Coronary artery (tissue), 2 donors: ENCODE measurements at regions not wholly inside any gene's neighbourhood (a gene's known extent, or its start where the extent isn't known, plus 50 kb on each side); places are given as distances from the start of the nearest gene placed in this dataset.
"Not testable (repeated sequence)": the region's sequence is repeated elsewhere in the genome, so short reads cannot be mapped to it uniquely, and the experiment has no call there.

ENCODE experiments used
- DNase-seq: peaks from one replicate; pipeline ENCODE4 v3.0.0-alpha.2; 2017; ENCODE audit warnings: low spot score
- H3K27ac ChIP-seq, 2 donors: fragments of 200-600 bp; sonication (generic); one replicate each; pipeline ENCODE4 v1.5.1; 2016 to 2019
- H3K4me3 ChIP-seq: fragments of 200-600 bp; sonication (generic); 2 replicates; pipeline ENCODE4 v1.5.1; 2016; ENCODE audit warnings: mild to moderate bottlenecking, moderate library complexity
- TF ChIP-seq, protein P1 (sequence below): fragments of 200-600 bp; sonication (generic); IDR thresholded peaks from one replicate; pipeline ENCODE4 v1.5.1; 2019; ENCODE audit warnings: antibody characterized with exemption

DNA sequence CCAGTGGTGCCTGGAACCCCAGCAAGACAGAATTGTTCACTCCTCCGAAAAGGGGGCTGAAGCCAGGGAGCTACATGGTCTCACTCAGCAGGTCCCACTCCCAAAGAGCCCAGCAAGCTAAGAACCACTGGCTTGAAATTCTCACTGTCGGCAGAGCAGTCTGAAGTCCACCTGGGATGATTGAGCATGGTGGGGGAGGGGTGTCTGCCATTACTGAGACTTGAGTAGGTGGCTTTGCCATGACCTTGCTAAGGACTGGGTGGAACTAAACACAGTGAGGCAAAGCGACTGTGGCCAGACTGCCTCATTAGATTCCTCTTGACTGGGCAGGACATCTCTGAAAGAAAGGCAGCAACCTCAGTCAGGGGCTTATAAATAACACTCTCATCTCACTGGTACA is 122.6 kb upstream of the ZC4H2 start:
- no peak overlapping the region for H3K4me3 ChIP-seq
- TF ChIP-seq, protein P1, sequence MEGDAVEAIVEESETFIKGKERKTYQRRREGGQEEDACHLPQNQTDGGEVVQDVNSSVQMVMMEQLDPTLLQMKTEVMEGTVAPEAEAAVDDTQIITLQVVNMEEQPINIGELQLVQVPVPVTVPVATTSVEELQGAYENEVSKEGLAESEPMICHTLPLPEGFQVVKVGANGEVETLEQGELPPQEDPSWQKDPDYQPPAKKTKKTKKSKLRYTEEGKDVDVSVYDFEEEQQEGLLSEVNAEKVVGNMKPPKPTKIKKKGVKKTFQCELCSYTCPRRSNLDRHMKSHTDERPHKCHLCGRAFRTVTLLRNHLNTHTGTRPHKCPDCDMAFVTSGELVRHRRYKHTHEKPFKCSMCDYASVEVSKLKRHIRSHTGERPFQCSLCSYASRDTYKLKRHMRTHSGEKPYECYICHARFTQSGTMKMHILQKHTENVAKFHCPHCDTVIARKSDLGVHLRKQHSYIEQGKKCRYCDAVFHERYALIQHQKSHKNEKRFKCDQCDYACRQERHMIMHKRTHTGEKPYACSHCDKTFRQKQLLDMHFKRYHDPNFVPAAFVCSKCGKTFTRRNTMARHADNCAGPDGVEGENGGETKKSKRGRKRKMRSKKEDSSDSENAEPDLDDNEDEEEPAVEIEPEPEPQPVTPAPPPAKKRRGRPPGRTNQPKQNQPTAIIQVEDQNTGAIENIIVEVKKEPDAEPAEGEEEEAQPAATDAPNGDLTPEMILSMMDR, result no peak
- no peak for DNase-seq

DNA sequence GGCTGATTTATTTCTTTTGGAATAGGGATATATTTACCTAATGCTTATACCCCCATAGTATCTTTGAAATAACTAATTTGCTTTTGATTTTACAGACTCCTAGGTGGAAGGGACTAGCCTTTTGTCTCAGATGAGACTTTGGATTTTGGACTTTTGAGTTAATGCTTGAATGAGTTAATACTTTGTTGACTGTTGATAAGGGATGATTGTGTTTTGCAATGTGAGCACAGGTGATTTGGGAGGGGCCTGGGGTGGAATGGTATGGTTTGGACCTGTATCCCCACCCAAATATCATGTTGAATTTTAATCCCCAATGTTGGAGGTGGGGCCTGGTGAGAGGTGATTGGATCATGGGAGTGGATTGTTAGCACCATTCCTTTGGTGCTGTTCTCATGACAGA is 117.4 kb upstream of the ZC4H2 start:
- H3K4me3 ChIP-seq, result no peak overlapping the region
- no peak for DNase-seq
- TF ChIP-seq, protein P1, result no peak
- no peak overlapping the region for H3K27ac ChIP-seq

More for the DNA sequence above, 122.6 kb upstream of the ZC4H2 start:
- no peak overlapping the region for H3K27ac ChIP-seq

DNA sequence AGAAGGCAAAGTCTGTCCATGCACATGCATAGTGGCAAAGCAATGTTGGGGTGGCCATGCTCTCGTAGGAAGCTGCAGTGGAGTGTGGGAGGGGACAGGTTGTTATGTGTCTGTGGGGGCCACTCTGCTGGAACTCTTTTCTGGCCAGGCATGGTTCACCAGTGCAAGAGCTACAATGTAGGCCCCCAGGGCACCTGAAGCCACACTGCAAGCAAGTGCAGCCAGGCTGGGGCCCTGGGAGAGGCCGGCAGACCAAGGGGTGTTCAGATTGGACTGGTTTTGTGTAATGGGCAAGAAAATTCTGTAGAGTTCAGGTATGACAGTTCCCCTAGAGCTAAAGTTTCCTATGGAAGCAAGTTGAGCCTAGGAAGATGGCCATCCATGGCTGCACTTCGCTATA is 97.0 kb upstream of the ZC4H2 start:
- no peak for DNase-seq
- no peak overlapping the region for H3K27ac ChIP-seq
- H3K4me3 ChIP-seq, result no peak overlapping the region
- TF ChIP-seq, protein P1, result no peak

DNA sequence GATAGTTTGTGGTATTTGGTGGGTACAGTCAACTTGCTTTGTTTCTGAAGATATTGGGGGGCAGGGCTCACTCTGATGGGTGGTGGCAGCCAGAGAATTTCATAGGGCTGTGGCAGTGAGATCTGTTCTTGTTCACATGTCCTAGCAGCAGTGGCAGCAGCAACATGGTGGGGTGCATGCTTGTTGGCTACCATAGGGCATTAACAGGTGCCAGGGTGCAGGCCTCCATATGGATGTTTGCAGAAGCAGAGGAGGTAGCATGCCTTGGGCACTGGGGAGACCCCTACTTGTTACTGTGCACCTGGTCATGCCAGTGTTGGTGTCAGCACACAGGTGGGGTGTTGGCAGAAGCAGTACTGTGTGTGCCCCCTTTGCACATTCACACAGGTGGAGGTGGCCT is 96.3 kb upstream of the ZC4H2 start:
- no peak for DNase-seq
- H3K27ac ChIP-seq, result no peak overlapping the region
- no peak overlapping the region for H3K4me3 ChIP-seq
- TF ChIP-seq, protein P1, result no peak

DNA sequence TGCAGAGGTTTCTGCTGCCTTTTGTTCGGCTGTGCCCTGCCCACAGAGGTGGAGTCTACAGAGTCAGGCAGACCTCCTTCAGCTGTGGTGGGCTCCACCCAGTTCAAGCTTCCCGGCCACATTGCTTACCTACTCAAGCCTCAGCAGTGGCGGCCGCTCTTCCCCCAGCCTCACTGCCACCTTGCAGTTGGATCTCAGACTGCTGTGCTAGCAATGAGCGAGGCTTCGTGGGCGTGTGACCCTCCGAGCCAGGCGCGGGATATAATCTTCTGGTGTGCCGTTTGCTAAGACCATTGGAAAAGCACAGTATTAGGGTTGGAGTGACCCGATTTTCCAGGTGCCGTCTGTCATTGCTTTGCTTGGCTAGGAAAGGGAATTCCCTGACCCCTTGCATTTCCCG is 82.4 kb upstream of the ZC4H2 start:
- H3K4me3 ChIP-seq, H3K27ac ChIP-seq, DNase-seq: not testable (repeated sequence)

DNA sequence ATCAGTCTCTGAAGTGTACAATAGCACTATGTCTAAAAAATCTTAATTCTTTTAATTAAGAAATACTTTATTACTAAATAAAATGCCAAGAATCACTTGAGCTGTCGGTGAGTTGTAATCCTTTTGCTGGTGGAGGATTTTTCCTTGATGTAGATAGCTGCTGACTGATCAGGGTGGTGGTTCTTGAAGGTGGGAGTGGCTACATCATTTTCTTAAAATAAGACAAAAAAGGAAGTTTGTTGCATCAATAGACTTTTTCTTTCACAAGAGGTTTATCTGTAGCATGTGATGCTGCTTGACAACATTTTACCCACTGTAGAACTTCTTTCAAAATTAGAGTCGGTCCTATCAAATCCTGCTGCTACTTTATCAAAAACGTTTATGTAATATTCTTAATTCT is 68.8 kb upstream of the ZC4H2 start:
- H3K4me3 ChIP-seq, result no peak overlapping the region
- no peak overlapping the region for H3K27ac ChIP-seq
- TF ChIP-seq, protein P1, result no peak
- no peak for DNase-seq

DNA sequence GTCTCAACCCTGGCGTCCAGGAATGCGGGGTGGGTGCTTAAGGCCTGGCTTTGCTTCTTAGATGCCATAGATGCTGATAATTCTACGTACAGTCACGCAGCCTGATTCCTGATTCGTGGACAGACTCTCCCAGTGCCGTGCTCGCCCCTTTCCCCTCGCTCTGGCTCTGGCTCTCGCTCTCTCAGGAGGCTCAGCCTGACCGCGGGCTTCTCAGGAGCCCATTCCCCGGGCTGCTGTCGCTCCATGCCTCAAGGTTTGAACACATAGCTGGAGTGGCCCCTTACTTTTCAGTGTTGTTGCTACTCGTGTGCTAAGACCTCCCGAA is 59.2 kb upstream of the ZC4H2 start:
- Histone ChIP-seq H3K27ac (peak overlapping the region; percentile 81 to 90), H3K4me3 (peak overlapping the region; percentile 76)
- TF ChIP-seq, protein P1, result no peak
- peak; percentile 74 for DNase-seq
